ENCODE measurements at regions not wholly inside any gene's neighbourhood (a gene's known extent, or its start where the extent isn't known, plus 50 kb on each side); places are given as distances from the start of the nearest gene placed in this dataset.

- TF ChIP-seq CTCF (conservative IDR thresholded peaks at IDR 0.05; ENCODE audit: low read depth in 2 of 2) = no peak
- TF ChIP-seq REST (IDR thresholded peaks at IDR 0.05; ENCODE audit: unreplicated experiment) = no peak
- TF ChIP-seq EZH2 (IDR thresholded peaks at IDR 0.05; ENCODE audit: low read depth, unreplicated experiment) = no peak
- TF ChIP-seq POLR2AphosphoS5 (IDR thresholded peaks at IDR 0.05; ENCODE audit: low read depth) = no peak
- no peak for TF ChIP-seq STAT1 (IDR thresholded peaks at IDR 0.05; ENCODE audit: unreplicated experiment)
- TF ChIP-seq CREB1 (CRISPR knock-in tag; IDR thresholded peaks at IDR 0.05; ENCODE audit: low read depth) = no peak
- TF ChIP-seq NANOG (IDR thresholded peaks at IDR 0.05; ENCODE audit: borderline replicate concordance) = no peak
- no peak for TF ChIP-seq JUNB (IDR thresholded peaks at IDR 0.05; ENCODE audit: unreplicated experiment)
- TF ChIP-seq ETS1 (IDR thresholded peaks at IDR 0.05) = no peak
- TF ChIP-seq EZH2phosphoT487 (IDR thresholded peaks at IDR 0.05; ENCODE audit: unreplicated experiment) = no peak
Measured at GRCh38 chr6:15877231-15877630, 214.4 kb upstream of the DTNBP1 start.
